Activated naive CD4-positive, alpha-beta T cell treated with anti-CD3 and anti-CD28 coated beads, Interleukin-2, amount 50 U/mL, for 72 hours (primary cell): ENCODE measurements at regions not wholly inside any gene's neighbourhood (a gene's known extent, or its start where the extent isn't known, plus 50 kb on each side); places are given as distances from the start of the nearest gene placed in this dataset.

ENCODE experiments used
- ATAC-seq, 2 donors: fragments of 150-1000 bp; cut with Tn5 transposase; 2 replicates each; pipeline ENCODE4 v1.10.0; 2021; ENCODE audit warnings: mild to moderate bottlenecking in 2 of 2, moderate library complexity in 2 of 2
- DNase-seq, 2 donors: peaks; one replicate each; pipeline ENCODE4 v3.0.0; 2021 to 2022; ENCODE audit warnings: low spot score in 2 of 2
- H3K27ac Mint-ChIP-seq, 2 donors: one replicate each; pipeline ENCODE4 v1.8.0; 2022; ENCODE audit warnings: mild to moderate bottlenecking in 2 of 2, mixed read lengths in 2 of 2
- H3K36me3 Mint-ChIP-seq, 2 donors: one replicate each; pipeline ENCODE4 v1.8.0; 2022; ENCODE audit warnings: mixed read lengths in 2 of 2
- H3K9me3 Mint-ChIP-seq, 2 donors: one replicate each; pipeline ENCODE4 v1.8.0; 2022; ENCODE audit warnings: mixed read lengths in 2 of 2

- DNase-seq (no peak), ATAC-seq (no peak)
- Mint-ChIP-seq H3K9me3 (no peaks in the 10 kb centered on the region), H3K27ac (no peak overlapping the region), H3K36me3 (no peaks in the 10 kb centered on the region)
Measured at GRCh38 chr3:170746175-170746942, 123.6 kb downstream of the RPL22L1 start.

DNA sequence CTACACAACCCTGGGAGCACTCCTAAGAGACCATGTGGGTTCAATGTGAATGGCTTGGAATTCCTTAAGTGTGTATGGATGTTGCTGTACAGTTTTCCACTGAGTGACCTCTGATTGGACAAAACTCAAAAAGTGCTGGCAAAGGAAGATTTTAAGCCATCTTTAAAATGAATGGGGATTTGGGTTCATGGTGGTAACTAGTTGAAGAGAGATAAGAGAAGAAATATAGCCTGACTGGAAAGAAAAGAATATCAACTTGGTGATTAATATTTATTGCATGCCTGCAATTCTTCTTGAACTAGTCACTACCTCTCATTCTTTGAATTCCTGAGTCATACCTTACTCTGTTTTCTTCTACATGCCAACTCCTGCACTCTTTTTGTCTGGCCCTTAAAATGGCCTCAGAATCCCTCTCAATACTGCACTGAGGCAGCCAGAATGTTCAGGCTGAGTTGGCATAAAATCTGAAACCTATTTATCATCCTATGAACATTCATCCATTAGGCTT lies 124.7 kb downstream of the RPL22L1 start:
- Mint-ChIP-seq H3K27ac (no peak overlapping the region), H3K9me3 (no peaks in the 10 kb centered on the region), H3K36me3 (no peaks in the 10 kb centered on the region)
- DNase-seq (no peak), ATAC-seq (no peak)

- Mint-ChIP-seq H3K36me3 (no peaks in the 10 kb centered on the region), H3K27ac (no peak overlapping the region), H3K9me3 (no peaks in the 10 kb centered on the region)
- no peak for ATAC-seq
- DNase-seq: no peak
Measured at GRCh38 chr3:170741756-170742529, 128.1 kb downstream of the RPL22L1 start.

DNA sequence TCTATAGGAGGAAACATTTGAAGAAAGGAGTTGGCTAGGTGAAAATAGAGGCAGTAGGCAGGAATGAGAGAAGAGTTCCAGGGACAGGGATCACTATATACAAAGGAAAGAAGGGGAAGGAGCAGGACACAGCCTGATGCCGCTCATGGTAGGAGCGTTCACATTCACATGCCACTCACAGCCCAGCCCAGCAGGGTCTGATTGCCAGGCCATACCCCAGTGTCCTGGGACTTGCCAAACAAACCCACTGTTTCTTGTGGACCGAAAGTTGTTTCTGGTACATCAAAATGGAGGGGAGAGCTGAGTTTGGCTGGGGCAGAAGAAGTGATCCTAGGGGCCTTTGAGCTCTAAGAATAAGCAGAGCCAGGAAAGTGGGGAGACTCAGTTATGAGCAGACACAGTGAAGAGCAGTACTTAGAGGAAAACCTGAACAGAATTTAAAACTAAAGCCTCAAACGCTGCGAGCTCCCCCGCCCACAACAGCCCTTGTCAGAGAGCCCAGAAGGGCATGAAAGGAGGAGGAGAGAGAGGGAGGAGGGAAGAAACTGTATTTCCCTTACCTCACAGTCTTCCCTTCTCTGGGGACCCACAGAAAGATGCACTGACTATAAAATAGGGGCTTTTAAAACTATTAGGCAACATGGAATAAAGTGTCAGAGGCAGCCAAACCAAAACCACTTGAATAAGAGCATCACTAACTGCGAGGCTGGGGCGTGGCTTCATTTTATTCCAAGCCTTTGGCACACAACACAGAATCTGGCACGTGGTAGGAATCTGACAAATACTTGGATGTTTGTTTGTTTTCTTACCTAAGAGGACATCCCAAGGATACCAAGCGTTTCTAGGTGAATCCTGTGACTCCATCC lies 129.0 kb downstream of the RPL22L1 start:
- Mint-ChIP-seq H3K36me3 (no peaks in the 10 kb centered on the region), H3K27ac (no peak overlapping the region), H3K9me3 (no peaks in the 10 kb centered on the region)
- ATAC-seq (no peak), DNase-seq (no peak)

GRCh38 chr3:170740285-170740684 lies 129.7 kb downstream of the RPL22L1 start:
- no peak overlapping the region for H3K27ac Mint-ChIP-seq
- ATAC-seq: no peak
- no peaks in the 10 kb centered on the region for H3K36me3 Mint-ChIP-seq

DNA sequence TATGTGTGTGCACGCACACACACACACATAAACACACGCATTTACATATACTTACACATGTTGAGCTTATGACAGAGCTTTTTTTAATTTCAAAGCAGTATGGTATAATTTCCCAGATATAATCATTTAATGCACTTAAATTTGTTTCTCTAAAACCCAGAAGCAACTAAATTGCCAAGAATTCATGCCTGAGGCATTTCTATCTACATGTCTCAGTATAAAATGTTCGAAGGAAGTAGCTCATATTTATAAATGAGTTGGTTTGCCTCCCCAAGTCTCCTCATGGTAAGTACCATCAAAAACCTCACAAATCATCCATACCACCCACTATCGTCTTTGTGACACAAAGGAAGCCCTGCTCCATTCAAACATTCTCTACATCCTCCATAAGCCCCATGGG lies 130.6 kb downstream of the RPL22L1 start:
- Mint-ChIP-seq H3K27ac (no peak overlapping the region), H3K9me3 (no peaks in the 10 kb centered on the region), H3K36me3 (no peaks in the 10 kb centered on the region)
- ATAC-seq (no peak), DNase-seq (no peak)

More at GRCh38 chr3:170740285-170740684, 129.7 kb downstream of the RPL22L1 start:
- no peaks in the 10 kb centered on the region for H3K9me3 Mint-ChIP-seq
- no peak for DNase-seq

- H3K36me3 Mint-ChIP-seq: no peaks in the 10 kb centered on the region
- H3K9me3 Mint-ChIP-seq: no peaks in the 10 kb centered on the region
- no peak overlapping the region for H3K27ac Mint-ChIP-seq
- ATAC-seq: no peak
- no peak for DNase-seq
Measured at GRCh38 chr3:170738766-170739165, 131.2 kb downstream of the RPL22L1 start.

DNA sequence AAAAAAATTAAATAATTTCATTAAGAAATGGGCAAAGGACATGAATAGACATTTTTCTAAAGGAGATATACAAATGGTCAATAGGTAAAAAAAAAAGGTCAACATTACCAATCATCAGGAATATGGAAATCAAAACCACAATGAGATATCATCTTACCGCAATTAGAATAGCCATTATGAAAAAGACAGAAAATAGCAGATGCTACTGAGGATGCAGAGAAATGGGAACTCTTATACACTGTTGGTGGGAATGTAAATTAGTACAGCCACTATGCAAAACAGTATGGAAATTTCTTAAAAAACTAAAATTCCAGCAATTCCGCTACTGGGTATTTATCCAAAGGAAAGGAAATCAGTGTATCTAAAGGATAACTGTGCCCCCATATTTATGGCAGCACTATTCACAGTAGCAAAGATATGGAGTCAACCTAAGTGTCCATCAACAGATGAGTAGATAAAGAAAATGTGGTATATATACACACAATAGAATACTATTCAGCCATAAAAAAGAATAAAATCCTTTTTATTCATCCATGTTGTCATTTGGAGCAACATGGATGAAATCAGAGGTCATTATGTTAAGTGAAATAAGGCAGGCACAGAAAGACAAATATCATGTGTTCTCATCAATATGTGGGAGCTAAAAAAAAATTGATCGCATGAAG lies 132.4 kb downstream of the RPL22L1 start:
- H3K27ac Mint-ChIP-seq: no peak overlapping the region
- no peak for DNase-seq
- no peak for ATAC-seq
- H3K36me3 Mint-ChIP-seq: no peaks in the 10 kb centered on the region
- H3K9me3 Mint-ChIP-seq: no peaks in the 10 kb centered on the region

DNA sequence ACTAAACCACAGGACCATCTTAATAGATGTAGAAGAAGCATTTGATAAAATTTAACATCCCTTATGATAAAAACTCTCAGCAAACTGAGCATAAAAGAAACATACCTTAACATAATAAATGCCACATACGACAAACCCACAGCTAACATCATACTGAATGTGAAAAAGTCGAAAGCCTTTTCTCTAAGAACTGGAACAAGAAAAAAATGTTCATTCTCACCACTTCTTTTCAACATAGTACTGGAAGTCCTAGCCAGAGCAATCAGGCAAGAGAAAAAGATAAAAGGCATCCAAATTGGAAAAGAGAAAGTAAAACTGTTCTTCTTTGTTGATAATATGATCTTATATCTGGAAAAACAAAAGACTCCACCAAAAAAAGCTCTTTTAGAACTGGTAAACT lies 134.2 kb downstream of the RPL22L1 start:
- DNase-seq (no peak), ATAC-seq (no peak)
- Mint-ChIP-seq H3K27ac (no peak overlapping the region), H3K36me3 (no peaks in the 10 kb centered on the region), H3K9me3 (no peaks in the 10 kb centered on the region)

DNA sequence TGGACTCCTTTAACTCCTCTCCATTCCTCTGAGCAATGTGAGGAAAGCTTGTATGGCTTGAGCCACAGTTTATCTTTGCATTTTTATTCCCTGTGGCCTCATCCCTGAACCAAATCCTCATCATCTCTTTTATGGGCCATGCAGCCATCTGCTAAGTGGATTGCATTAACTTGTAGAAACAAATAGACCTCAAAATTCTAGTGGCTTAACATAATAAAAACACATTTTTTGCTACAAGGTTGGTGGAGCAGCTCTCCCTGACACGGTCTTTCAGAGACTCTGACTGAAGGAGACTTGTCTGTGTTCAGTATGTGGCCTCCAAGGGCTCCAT lies 135.3 kb downstream of the RPL22L1 start:
- Mint-ChIP-seq H3K9me3 (no peaks in the 10 kb centered on the region), H3K36me3 (no peaks in the 10 kb centered on the region), H3K27ac (no peak overlapping the region)
- no peak for ATAC-seq
- DNase-seq: no peak

DNA sequence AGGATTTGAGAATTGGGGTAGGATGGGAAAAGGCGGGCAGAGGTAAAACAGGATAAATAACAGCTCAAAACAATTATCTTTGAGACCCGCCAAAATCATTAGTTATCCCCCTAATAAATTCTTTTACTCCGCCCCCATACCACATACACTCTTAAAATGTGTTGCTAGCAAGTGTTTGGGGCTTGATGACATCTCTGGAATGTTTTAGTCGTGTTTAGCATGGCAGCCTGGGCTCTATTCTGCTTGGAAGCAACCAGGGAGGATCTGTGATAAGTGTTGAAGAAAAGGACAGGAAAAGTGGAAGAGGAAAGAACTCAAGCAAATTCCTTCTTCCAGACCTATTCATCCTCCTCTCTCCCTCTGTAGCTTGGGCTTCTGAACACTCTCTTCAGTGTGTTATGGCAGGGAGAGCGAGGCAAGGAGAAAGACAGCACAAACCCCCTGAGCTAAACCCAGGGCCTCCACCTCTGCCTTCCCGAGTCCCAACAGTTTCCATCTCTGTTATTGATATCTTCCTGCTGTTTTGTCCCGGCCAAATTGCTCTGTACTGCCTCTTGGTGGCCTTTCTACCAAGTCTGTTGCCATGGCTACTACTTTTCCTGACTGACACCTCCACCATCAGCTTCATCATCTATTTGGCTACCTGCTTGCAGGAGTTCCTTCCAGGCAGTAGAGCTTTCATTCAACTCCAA lies 135.8 kb downstream of the RPL22L1 start:
- Mint-ChIP-seq H3K9me3 (no peaks in the 10 kb centered on the region), H3K36me3 (no peaks in the 10 kb centered on the region), H3K27ac (no peak overlapping the region)
- ATAC-seq (no peak), DNase-seq (no peak)

DNA sequence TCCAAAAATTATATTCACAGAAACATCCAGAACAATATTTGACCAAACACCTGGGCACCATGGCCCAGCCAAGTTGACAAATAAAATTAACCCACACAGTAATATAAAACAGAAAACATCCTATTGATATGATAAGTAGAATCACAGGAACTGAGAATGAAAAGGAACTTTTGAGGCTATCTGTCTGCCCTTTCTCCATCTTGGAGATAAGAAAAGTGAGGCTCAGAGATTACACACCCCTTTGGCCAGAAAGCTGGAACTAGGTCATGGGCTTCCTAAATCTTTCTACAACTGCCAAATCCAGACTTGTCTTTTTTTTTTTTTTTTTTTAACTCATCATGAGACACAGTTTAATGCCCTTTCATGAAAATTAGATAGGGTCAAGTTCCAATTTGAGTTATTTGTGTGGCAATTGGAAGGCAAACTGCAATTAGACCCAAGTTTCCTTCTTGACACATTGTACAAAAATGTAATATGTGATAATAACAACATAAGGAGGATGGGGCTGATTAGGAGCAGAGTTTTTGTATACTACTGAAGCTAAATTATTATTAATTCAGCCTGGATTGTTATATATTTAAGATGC lies 137.2 kb downstream of the RPL22L1 start:
- Mint-ChIP-seq H3K27ac (no peak overlapping the region), H3K36me3 (no peaks in the 10 kb centered on the region)

GRCh38 chr3:170731281-170731680 lies 138.7 kb downstream of the RPL22L1 start:
- no peaks in the 10 kb centered on the region for H3K9me3 Mint-ChIP-seq
- H3K36me3 Mint-ChIP-seq: no peaks in the 10 kb centered on the region
- no peak for ATAC-seq
- no peak for DNase-seq
- no peak overlapping the region for H3K27ac Mint-ChIP-seq

More for the DNA sequence above, 137.2 kb downstream of the RPL22L1 start:
- ATAC-seq (no peak), DNase-seq (no peak)
- H3K9me3 Mint-ChIP-seq: no peaks in the 10 kb centered on the region

DNA sequence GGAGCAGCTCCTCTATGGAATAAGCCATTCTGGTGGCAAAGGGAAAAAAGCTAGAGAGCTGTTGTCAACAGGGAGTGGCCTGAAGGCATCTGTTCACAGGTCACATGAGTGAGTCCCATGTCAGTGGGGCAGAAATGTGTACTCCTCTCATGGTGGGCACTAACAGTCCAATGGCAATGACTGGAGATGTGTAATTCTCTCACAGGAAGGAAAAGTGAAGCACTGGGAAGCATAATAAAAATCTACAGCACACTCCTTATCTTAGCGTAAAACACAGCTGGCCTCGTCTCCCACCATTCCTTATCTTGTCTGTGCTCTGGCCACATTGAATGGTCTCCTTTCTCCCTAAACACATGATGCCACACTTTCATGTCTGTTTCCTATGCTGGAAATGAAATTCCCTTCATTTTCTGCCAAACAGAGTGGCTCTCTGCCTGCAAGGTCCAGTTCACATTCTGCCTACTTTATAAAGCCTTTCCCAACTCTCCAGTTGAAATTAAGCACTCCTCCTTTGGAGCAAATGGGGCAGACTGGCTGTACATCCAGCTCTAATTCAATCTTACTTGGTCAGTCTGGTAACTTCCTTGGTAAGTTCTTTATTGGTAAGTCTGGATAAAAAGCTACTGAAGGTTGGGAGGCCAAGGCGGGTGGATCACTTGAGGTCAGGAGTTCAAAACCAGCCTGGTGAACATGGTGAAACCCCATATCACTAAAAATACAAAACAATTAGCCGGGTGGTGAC lies 139.8 kb downstream of the RPL22L1 start:
- no peak for ATAC-seq
- no peak overlapping the region for H3K27ac Mint-ChIP-seq
- no peak for DNase-seq
- no peaks in the 10 kb centered on the region for H3K9me3 Mint-ChIP-seq
- no peaks in the 10 kb centered on the region for H3K36me3 Mint-ChIP-seq

- no peak for ATAC-seq
- no peaks in the 10 kb centered on the region for H3K36me3 Mint-ChIP-seq
- no peaks in the 10 kb centered on the region for H3K9me3 Mint-ChIP-seq
- no peak for DNase-seq
- no peak overlapping the region for H3K27ac Mint-ChIP-seq
Measured at GRCh38 chr3:170728181-170728580, 141.8 kb downstream of the RPL22L1 start.
